ENCODE measurements at regions not wholly inside any gene's neighbourhood (a gene's known extent, or its start where the extent isn't known, plus 50 kb on each side); places are given as distances from the start of the nearest gene placed in this dataset.

GRCh38 chr1:238779716-238780115 is 606.7 kb upstream of the CHRM3 start:
- no peak for ATAC-seq
- Histone ChIP-seq H3K9me3 (ENCODE audit: low read length) (peaks cover 86% of the 10 kb centered on the region), H3K36me3 (replicated peaks in 1 of 2; ENCODE audit: control insufficient read depth in 1 of 2, insufficient read depth in 2 of 2, low read length in 2 of 2) (no peaks in the 10 kb centered on the region), H2AFZ (ENCODE audit: low read length) (no peak overlapping the region), H3K4me2 (ENCODE audit: low read depth, low read length) (no peak overlapping the region), H3K4me1 (ENCODE audit: insufficient read depth, low read length) (no peaks in the 10 kb centered on the region), H3K27ac (ENCODE audit: extremely low read length, insufficient read depth, low read length) (no peak overlapping the region), H3K4me3 (replicated peaks in 1 of 3; ENCODE audit: insufficient read depth in 1 of 3, low read depth in 2 of 3, low read length in 3 of 3) (no peak overlapping the region), H4K20me1 (ENCODE audit: insufficient read depth, low read length) (no peaks in the 10 kb centered on the region), H3K9ac (ENCODE audit: insufficient read depth, low read depth, low read length) (no peak overlapping the region), H3K27me3 (ENCODE audit: control insufficient read depth in 1 of 2, insufficient read depth in 2 of 2, low read length in 2 of 2) (no peaks in the 10 kb centered on the region), H3K79me2 (ENCODE audit: insufficient read depth, low read length) (no peaks in the 10 kb centered on the region)
- POLR2A ChIA-PET, result no interaction called here
- intact Hi-C loops (cut with micrococcal nuclease; ENCODE audit: unreplicated experiment) (no loop called here), in situ Hi-C loops (cut with HindIII; ENCODE audit: extremely low pct_ligation_motif_present, low pct_unique_long_range_greater_than_20kb) (no loop called here)
- WGBS (ENCODE audit: low lambda C conversion rate), result 16% methylated on average over 3 of the region's 3 CpGs
- FAIRE-seq, result no peak
- BruUV-seq (replicated peaks), result no TSS peak
- DNase-seq (ENCODE audit: low spot score), result no peak
- CTCF ChIA-PET (ENCODE audit: low intra/inter-chr PET ratio, low total read pairs), result no interaction called here
- TF ChIP-seq, protein P1, sequence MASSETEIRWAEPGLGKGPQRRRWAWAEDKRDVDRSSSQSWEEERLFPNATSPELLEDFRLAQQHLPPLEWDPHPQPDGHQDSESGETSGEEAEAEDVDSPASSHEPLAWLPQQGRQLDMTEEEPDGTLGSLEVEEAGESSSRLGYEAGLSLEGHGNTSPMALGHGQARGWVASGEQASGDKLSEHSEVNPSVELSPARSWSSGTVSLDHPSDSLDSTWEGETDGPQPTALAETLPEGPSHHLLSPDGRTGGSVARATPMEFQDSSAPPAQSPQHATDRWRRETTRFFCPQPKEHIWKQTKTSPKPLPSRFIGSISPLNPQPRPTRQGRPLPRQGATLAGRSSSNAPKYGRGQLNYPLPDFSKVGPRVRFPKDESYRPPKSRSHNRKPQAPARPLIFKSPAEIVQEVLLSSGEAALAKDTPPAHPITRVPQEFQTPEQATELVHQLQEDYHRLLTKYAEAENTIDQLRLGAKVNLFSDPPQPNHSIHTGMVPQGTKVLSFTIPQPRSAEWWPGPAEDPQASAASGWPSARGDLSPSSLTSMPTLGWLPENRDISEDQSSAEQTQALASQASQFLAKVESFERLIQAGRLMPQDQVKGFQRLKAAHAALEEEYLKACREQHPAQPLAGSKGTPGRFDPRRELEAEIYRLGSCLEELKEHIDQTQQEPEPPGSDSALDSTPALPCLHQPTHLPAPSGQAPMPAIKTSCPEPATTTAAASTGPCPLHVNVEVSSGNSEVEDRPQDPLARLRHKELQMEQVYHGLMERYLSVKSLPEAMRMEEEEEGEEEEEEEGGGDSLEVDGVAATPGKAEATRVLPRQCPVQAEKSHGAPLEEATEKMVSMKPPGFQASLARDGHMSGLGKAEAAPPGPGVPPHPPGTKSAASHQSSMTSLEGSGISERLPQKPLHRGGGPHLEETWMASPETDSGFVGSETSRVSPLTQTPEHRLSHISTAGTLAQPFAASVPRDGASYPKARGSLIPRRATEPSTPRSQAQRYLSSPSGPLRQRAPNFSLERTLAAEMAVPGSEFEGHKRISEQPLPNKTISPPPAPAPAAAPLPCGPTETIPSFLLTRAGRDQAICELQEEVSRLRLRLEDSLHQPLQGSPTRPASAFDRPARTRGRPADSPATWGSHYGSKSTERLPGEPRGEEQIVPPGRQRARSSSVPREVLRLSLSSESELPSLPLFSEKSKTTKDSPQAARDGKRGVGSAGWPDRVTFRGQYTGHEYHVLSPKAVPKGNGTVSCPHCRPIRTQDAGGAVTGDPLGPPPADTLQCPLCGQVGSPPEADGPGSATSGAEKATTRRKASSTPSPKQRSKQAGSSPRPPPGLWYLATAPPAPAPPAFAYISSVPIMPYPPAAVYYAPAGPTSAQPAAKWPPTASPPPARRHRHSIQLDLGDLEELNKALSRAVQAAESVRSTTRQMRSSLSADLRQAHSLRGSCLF (CRISPR knock-in tag; IDR thresholded peaks at IDR 0.05; ENCODE audit: borderline replicate concordance), result no peak
- TF ChIP-seq ZNF557 (CRISPR knock-in tag; IDR thresholded peaks at IDR 0.05) (no peak), ZNF280B (CRISPR knock-in tag; IDR thresholded peaks at IDR 0.05; ENCODE audit: borderline replicate concordance) (no peak), ZBTB1 (CRISPR knock-in tag; IDR thresholded peaks at IDR 0.05; ENCODE audit: borderline replicate concordance) (no peak), ZBED4 (CRISPR knock-in tag; IDR thresholded peaks at IDR 0.05; ENCODE audit: borderline replicate concordance) (no peak)
- TF ChIP-seq, protein P2, sequence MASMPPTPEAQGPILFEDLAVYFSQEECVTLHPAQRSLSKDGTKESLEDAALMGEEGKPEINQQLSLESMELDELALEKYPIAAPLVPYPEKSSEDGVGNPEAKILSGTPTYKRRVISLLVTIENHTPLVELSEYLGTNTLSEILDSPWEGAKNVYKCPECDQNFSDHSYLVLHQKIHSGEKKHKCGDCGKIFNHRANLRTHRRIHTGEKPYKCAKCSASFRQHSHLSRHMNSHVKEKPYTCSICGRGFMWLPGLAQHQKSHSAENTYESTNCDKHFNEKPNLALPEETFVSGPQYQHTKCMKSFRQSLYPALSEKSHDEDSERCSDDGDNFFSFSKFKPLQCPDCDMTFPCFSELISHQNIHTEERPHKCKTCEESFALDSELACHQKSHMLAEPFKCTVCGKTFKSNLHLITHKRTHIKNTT (CRISPR knock-in tag; IDR thresholded peaks at IDR 0.05), result no peak
